ENCODE measurements at regions not wholly inside any gene's neighbourhood (a gene's known extent, or its start where the extent isn't known, plus 50 kb on each side); places are given as distances from the start of the nearest gene placed in this dataset.

DNA sequence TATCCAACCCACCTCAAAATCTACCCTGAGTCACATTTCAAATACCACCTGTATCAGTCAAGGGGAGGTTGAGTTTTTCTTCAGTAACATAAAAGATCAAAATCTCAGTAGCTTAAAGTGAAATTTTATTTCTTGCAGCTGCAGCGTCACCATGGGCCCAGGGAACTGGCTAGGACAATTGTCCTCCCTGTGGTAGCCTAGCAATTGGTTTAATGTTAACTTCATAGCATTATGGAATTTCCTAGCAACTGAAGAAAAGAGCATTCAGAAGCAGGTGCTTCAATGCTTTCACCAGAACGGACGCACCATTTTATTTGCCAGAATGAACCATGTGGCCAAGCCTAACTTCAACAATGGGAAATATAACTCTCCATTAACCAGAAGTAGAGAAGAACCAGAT lies 359.3 kb upstream of the TSHZ3 start:
- TF ChIP-seq, protein P1, sequence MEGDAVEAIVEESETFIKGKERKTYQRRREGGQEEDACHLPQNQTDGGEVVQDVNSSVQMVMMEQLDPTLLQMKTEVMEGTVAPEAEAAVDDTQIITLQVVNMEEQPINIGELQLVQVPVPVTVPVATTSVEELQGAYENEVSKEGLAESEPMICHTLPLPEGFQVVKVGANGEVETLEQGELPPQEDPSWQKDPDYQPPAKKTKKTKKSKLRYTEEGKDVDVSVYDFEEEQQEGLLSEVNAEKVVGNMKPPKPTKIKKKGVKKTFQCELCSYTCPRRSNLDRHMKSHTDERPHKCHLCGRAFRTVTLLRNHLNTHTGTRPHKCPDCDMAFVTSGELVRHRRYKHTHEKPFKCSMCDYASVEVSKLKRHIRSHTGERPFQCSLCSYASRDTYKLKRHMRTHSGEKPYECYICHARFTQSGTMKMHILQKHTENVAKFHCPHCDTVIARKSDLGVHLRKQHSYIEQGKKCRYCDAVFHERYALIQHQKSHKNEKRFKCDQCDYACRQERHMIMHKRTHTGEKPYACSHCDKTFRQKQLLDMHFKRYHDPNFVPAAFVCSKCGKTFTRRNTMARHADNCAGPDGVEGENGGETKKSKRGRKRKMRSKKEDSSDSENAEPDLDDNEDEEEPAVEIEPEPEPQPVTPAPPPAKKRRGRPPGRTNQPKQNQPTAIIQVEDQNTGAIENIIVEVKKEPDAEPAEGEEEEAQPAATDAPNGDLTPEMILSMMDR (conservative IDR thresholded peaks at IDR 0.05; ENCODE audit: low read length): no peak
- no peak for TF ChIP-seq EZH2phosphoT487 (IDR thresholded peaks at IDR 0.05; ENCODE audit: borderline replicate concordance, low read depth, low read length)
